Right lobe of liver (tissue), 6 donors: ENCODE measurements at regions not wholly inside any gene's neighbourhood (a gene's known extent, or its start where the extent isn't known, plus 50 kb on each side); places are given as distances from the start of the nearest gene placed in this dataset.

Source experiments
- ATAC-seq, 4 donors: fragments of 200-7000 bp; cut with Tn5 transposase; one replicate each; pipeline ENCODE4 v1.9.1; 2020; ENCODE audit warnings: mild to moderate bottlenecking in 4 of 4, moderate library complexity in 4 of 4
- DNase-seq, 3 donors: peaks; one replicate each; pipeline ENCODE4 v3.0.0-alpha.2; 2020
- H3K27ac ChIP-seq, 3 donors: fragments of 200-600 bp; one replicate each; pipeline ENCODE4 v1.8.0; 2022
- H3K27me3 ChIP-seq, 2 donors: fragments of 200-600 bp; one replicate each; pipeline ENCODE4 v1.8.0; 2022
- H3K36me3 ChIP-seq, 4 donors: fragments of 200-600 bp; sonication (generic) in 1 of 4; one replicate each; pipeline versions ENCODE4 v1.5.1 to v1.8.0; 2017 to 2022; ENCODE audit warnings: control low read depth in 1 of 4
- H3K4me1 ChIP-seq, 4 donors: fragments of 200-600 bp; sonication (generic) in 1 of 4; one replicate each; pipeline versions ENCODE4 v1.5.1 to v1.8.0; 2017 to 2022; ENCODE audit warnings: control low read depth in 1 of 4
- H3K4me3 ChIP-seq, 3 donors: fragments of 200-600 bp; one replicate each; pipeline ENCODE4 v1.8.0; 2022
- H3K9me3 ChIP-seq, 4 donors: fragments of 200-600 bp; sonication (generic) in 1 of 4; one replicate each; pipeline versions ENCODE4 v1.5.1 to v1.8.0; 2017 to 2022; ENCODE audit warnings: control low read depth in 1 of 4
- CTCF ChIP-seq, 4 donors: fragments of 200-600 bp in 3 of 4; fragments of 450-650 bp in 1 of 4; IDR thresholded peaks; one replicate each; pipeline versions ENCODE4 v1.5.1 to v1.8.0; 2016 to 2022; ENCODE audit warnings: antibody characterized with exemption in 4 of 4, mild to moderate bottlenecking in 2 of 4
- POLR2A ChIP-seq: fragments of 450-650 bp; IDR thresholded peaks from one replicate; pipeline ENCODE4 v1.6.1; 2017; ENCODE audit warnings: antibody characterized with exemption, mild to moderate bottlenecking
- WGBS: methylation state at CpG from one replicate; pipeline ENCODE4 v1.1.6; 2018; ENCODE audit warnings: low coverage, low lambda C conversion rate; ENCODE audit not compliant: insufficient coverage; ENCODE audit errors: missing lambda C conversion rate; 5-methylcytosine and 5-hydroxymethylcytosine counted together
- intact Hi-C, 2 donors: fragments of 100-400 bp; cut with DNase I; formaldehyde crosslinking; loops; one replicate each; pipeline versions ENCODE4 v1.11.2 to v1.14.1; 2022
- donor health status: DM: no; HTN: yes; CAD: no.
- donor health status: DM: no; HTN: no; CAD: no.
- donor health status: DM: no; HTN: no; CAD: no.
- donor health status: DM: no; HTN: yes; CAD: no.
- donor health status: DM: no; HTN: yes; CAD: no.

- H3K36me3 ChIP-seq: no peaks in the 10 kb centered on the region
- no peak overlapping the region for H3K4me3 ChIP-seq
- WGBS: 34% methylated on average over 6 of the region's 7 CpGs
- intact Hi-C loops: no loop called here
- TF ChIP-seq CTCF (IDR thresholded peaks at IDR 0.05) (no peak), POLR2A (no peak)
- DNase-seq (no peak), ATAC-seq (no peak)
- no peaks in the 10 kb centered on the region for H3K9me3 ChIP-seq
- no peaks in the 10 kb centered on the region for H3K27me3 ChIP-seq
- H3K27ac ChIP-seq: no peak overlapping the region
- no peaks in the 10 kb centered on the region for H3K4me1 ChIP-seq
These were observed 81.1 kb downstream of the TRIM42 start for GRCh38 chr3:140758791-140759444.

- Histone ChIP-seq H3K27ac (no peak overlapping the region), H3K9me3 (no peaks in the 10 kb centered on the region), H3K27me3 (no peaks in the 10 kb centered on the region), H3K4me3 (no peak overlapping the region), H3K4me1 (no peaks in the 10 kb centered on the region), H3K36me3 (no peaks in the 10 kb centered on the region)
- TF ChIP-seq CTCF (IDR thresholded peaks at IDR 0.05): no peak
- no peak for TF ChIP-seq POLR2A
- intact Hi-C loops: no loop called here
- WGBS: 74% methylated on average over 3 of the region's 4 CpGs
- ATAC-seq: no peak
- no peak for DNase-seq
These were observed 82.6 kb downstream of the TRIM42 start for GRCh38 chr3:140760324-140761075.

- H3K9me3 ChIP-seq: no peaks in the 10 kb centered on the region
- no peaks in the 10 kb centered on the region for H3K36me3 ChIP-seq
- H3K4me3 ChIP-seq: no peak overlapping the region
- no peak for DNase-seq
- no peak overlapping the region for H3K27ac ChIP-seq
- intact Hi-C loops: no loop called here
- ATAC-seq: no peak
- TF ChIP-seq POLR2A (no peak), CTCF (IDR thresholded peaks at IDR 0.05) (no peak)
- 71% methylated on average over 3 of the region's 4 CpGs for WGBS
- no peaks in the 10 kb centered on the region for H3K27me3 ChIP-seq
- H3K4me1 ChIP-seq: no peaks in the 10 kb centered on the region
These were observed 83.3 kb downstream of the TRIM42 start for GRCh38 chr3:140761076-140761639.

- H3K27ac ChIP-seq: no peak overlapping the region
- no peaks in the 10 kb centered on the region for H3K36me3 ChIP-seq
- TF ChIP-seq POLR2A (no peak), CTCF (IDR thresholded peaks at IDR 0.05) (no peak)
- no peak for ATAC-seq
- no peaks in the 10 kb centered on the region for H3K9me3 ChIP-seq
- no peaks in the 10 kb centered on the region for H3K27me3 ChIP-seq
- no peak overlapping the region for H3K4me3 ChIP-seq
- intact Hi-C loops: no loop called here
- H3K4me1 ChIP-seq: no peaks in the 10 kb centered on the region
- DNase-seq: no peak
These were observed 84.9 kb downstream of the TRIM42 start for GRCh38 chr3:140762746-140763145.
